GM06990 (cell line): ENCODE measurements at regions not wholly inside any gene's neighbourhood (a gene's known extent, or its start where the extent isn't known, plus 50 kb on each side); places are given as distances from the start of the nearest gene placed in this dataset.

Experiments used
- DNase-seq: peaks from one replicate; pipeline ENCODE4 v3.0.0-alpha.2; 2011; ENCODE audit not compliant: insufficient read length; ENCODE audit errors: extremely low read depth
- H3K27me3 ChIP-seq: replicated peaks from 2 replicates; pipeline ENCODE4 v1.6.0; 2011; ENCODE audit warnings: low read length; ENCODE audit not compliant: control insufficient read depth, insufficient read depth
- H3K36me3 ChIP-seq: 2 replicates; pipeline ENCODE4 v1.5.1; 2011; ENCODE audit warnings: low read length; ENCODE audit not compliant: control insufficient read depth, insufficient read depth
- H3K4me3 ChIP-seq: replicated peaks from 2 replicates; pipeline ENCODE4 v1.5.1; 2011; ENCODE audit warnings: low read depth, mild to moderate bottlenecking, control low read depth, low read length
- CTCF ChIP-seq: IDR thresholded peaks from 2 replicates; pipeline ENCODE4 v1.5.1; 2011; ENCODE audit warnings: low read length, control low read depth, mild to moderate bottlenecking, inconsistent platforms; ENCODE audit not compliant: insufficient read depth, poor library complexity, severe bottlenecking

GRCh38 chr12:72828662-72829324, 556.6 kb downstream of the TRHDE start:
- no peaks in the 10 kb centered on the region for H3K27me3 ChIP-seq

GRCh38 chr12:72829838-72830237, 557.7 kb downstream of the TRHDE start:
- Histone ChIP-seq H3K27me3 (no peaks in the 10 kb centered on the region), H3K4me3 (no peak overlapping the region), H3K36me3 (no peaks in the 10 kb centered on the region)
- DNase-seq = no peak
- TF ChIP-seq CTCF = no peak

More at GRCh38 chr12:72828662-72829324, 556.6 kb downstream of the TRHDE start:
- Histone ChIP-seq H3K4me3 (no peak overlapping the region), H3K36me3 (no peaks in the 10 kb centered on the region)
- no peak for TF ChIP-seq CTCF
- DNase-seq = no peak

GRCh38 chr12:72832024-72832423, 559.9 kb downstream of the TRHDE start:
- H3K27me3 ChIP-seq = no peaks in the 10 kb centered on the region
- no peak for TF ChIP-seq CTCF
- no peak for DNase-seq
- no peak overlapping the region for H3K4me3 ChIP-seq
- H3K36me3 ChIP-seq = no peaks in the 10 kb centered on the region

GRCh38 chr12:72836194-72836593, 564.0 kb downstream of the TRHDE start:
- Histone ChIP-seq H3K27me3 (no peaks in the 10 kb centered on the region), H3K4me3 (no peak overlapping the region), H3K36me3 (no peaks in the 10 kb centered on the region)
- TF ChIP-seq CTCF = no peak
- DNase-seq = no peak

- Histone ChIP-seq H3K27me3 (no peaks in the 10 kb centered on the region), H3K4me3 (no peak overlapping the region), H3K36me3 (no peaks in the 10 kb centered on the region)
- no peak for TF ChIP-seq CTCF
- DNase-seq = no peak
These were observed 567.5 kb downstream of the TRHDE start for GRCh38 chr12:72839696-72840095.

- no peak for TF ChIP-seq CTCF
- no peaks in the 10 kb centered on the region for H3K36me3 ChIP-seq
- no peaks in the 10 kb centered on the region for H3K27me3 ChIP-seq
- no peak for DNase-seq
- H3K4me3 ChIP-seq = no peak overlapping the region
These were observed 591.5 kb downstream of the TRHDE start for GRCh38 chr12:72863671-72864070.
